ENCODE measurements at regions not wholly inside any gene's neighbourhood (a gene's known extent, or its start where the extent isn't known, plus 50 kb on each side); places are given as distances from the start of the nearest gene placed in this dataset.

GRCh38 chr6:150503041-150503440, 96.6 kb upstream of the PLEKHG1 start:
- no peak for TF ChIP-seq CTCF (IDR thresholded peaks at IDR 0.05)
- no peak for TF ChIP-seq EZH2 (IDR thresholded peaks at IDR 0.05; ENCODE audit: borderline replicate concordance, insufficient read depth, low read depth, low read length, poor library complexity, severe bottlenecking)

Data from B cell (primary cell).